Cardiac fibroblast (primary cell): ENCODE measurements at regions not wholly inside any gene's neighbourhood (a gene's known extent, or its start where the extent isn't known, plus 50 kb on each side); places are given as distances from the start of the nearest gene placed in this dataset.

Experiments
- DNase-seq, 2 donors: peaks; one replicate each; pipeline versions ENCODE4 v3.0.0 to v3.0.0-alpha.2; 2010; ENCODE audit warnings: low read depth in 2 of 2
- H3K4me3 ChIP-seq, 2 donors: replicated peaks in 1 of 2; 1 replicate in 1 of 2; 2 replicates in 1 of 2; pipeline ENCODE4 v1.5.1; 2011; ENCODE audit warnings: low read depth in 2 of 2, low read length in 2 of 2, mild to moderate bottlenecking in 2 of 2, moderate library complexity in 1 of 2
- TF ChIP-seq, protein P1 (sequence below): IDR thresholded peaks from one replicate; pipeline ENCODE4 v1.5.1; 2011; ENCODE audit warnings: low read depth, mild to moderate bottlenecking, low read length, inconsistent platforms

- no peak for DNase-seq
Observed at GRCh38 chr6:167472148-167472547, 147.3 kb downstream of the TTLL2 start.

GRCh38 chr6:167472880-167473279 is 148.0 kb downstream of the TTLL2 start:
- DNase-seq: no peak
- TF ChIP-seq, protein P1, sequence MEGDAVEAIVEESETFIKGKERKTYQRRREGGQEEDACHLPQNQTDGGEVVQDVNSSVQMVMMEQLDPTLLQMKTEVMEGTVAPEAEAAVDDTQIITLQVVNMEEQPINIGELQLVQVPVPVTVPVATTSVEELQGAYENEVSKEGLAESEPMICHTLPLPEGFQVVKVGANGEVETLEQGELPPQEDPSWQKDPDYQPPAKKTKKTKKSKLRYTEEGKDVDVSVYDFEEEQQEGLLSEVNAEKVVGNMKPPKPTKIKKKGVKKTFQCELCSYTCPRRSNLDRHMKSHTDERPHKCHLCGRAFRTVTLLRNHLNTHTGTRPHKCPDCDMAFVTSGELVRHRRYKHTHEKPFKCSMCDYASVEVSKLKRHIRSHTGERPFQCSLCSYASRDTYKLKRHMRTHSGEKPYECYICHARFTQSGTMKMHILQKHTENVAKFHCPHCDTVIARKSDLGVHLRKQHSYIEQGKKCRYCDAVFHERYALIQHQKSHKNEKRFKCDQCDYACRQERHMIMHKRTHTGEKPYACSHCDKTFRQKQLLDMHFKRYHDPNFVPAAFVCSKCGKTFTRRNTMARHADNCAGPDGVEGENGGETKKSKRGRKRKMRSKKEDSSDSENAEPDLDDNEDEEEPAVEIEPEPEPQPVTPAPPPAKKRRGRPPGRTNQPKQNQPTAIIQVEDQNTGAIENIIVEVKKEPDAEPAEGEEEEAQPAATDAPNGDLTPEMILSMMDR: no peak
- no peak overlapping the region for H3K4me3 ChIP-seq

More at GRCh38 chr6:167472148-167472547, 147.3 kb downstream of the TTLL2 start:
- TF ChIP-seq, protein P1: no peak
- H3K4me3 ChIP-seq: no peak overlapping the region

DNA sequence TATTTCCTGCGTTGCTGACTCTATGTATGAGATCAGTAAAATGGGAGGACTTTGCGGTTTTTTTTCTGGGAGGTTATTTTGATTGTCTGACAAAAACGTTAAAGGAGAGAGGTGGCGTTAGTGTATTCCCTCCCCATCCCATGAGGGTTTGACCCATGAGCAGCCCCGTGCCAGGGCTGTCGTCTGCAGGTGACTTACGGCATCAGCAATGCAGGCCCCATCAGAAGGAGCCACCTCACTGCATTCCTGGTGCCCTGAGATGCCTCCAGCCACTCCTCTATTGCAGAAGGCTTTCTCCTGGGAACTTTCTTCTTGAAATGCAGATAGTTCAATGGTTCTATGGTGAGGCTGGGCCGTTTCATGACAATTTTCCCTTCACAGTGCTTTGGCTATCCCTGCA is 149.3 kb downstream of the TTLL2 start:
- TF ChIP-seq, protein P1: no peak
- DNase-seq: no peak
- H3K4me3 ChIP-seq: no peak overlapping the region

GRCh38 chr6:167474725-167475124 is 149.8 kb downstream of the TTLL2 start:
- TF ChIP-seq, protein P1: no peak
- no peak overlapping the region for H3K4me3 ChIP-seq

GRCh38 chr6:167475947-167476346 is 151.1 kb downstream of the TTLL2 start:
- no peak overlapping the region for H3K4me3 ChIP-seq
- no peak for DNase-seq
- TF ChIP-seq, protein P1: no peak

More at GRCh38 chr6:167474725-167475124, 149.8 kb downstream of the TTLL2 start:
- DNase-seq: peak in 1 of 2 donors; percentile 32

GRCh38 chr6:167476844-167477595 is 152.1 kb downstream of the TTLL2 start:
- DNase-seq: no peak
- TF ChIP-seq, protein P1: no peak
- no peak overlapping the region for H3K4me3 ChIP-seq
